ENCODE measurements at regions not wholly inside any gene's neighbourhood (a gene's known extent, or its start where the extent isn't known, plus 50 kb on each side); places are given as distances from the start of the nearest gene placed in this dataset.

DNA sequence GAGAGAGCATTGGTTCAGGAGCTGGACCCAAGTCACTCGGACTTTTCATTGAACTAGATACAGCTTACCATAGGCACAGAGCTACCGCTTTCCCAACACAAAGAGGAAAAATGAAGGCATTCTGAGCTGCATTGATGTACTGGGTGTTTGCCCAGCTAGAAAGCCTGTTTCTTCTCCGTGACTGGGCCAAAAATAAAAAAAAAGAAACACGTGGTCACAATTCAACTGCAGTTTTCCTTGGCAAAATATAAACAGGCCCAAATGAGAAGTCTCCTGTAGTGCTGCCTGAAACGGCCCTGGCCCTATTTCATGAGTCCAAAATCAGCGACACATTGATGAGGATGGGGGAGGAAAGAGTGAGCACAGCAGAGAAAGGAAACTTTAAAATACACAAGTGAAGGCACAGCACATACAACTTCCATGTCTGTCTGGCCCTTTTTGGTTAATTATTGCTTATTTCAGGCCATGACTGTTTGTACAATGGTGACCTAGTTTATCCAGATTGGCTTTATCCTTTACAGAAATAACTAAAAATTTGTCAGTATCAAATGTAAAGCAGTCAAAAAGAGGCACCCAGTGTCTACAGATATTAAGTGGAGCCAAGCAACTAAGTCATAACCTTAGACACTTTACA is 179.7 kb downstream of the ICOS start:
- H3K27me3 Mint-ChIP-seq (ENCODE audit: insufficient read depth, low read depth, poor library complexity) = peaks cover 4% of the 10 kb centered on the region
- DNase-seq (ENCODE audit: low spot score) (no peak), ATAC-seq (no peak; the same call in 2 of the 3 replicates)
- H3K9me3 Mint-ChIP-seq = no peaks in the 10 kb centered on the region
- peak overlapping the region; percentile 67 for H3K4me2 ChIP-seq
- H3K27me3 ChIP-seq (ENCODE audit: insufficient read depth) = no peaks in the 10 kb centered on the region
- peak overlapping the region; percentile 97 for H2AFZ ChIP-seq
- H3K27ac Mint-ChIP-seq = peak overlapping the region; percentile 91
- no peak for TF ChIP-seq CREB1 (CRISPR knock-in tag; IDR thresholded peaks at IDR 0.05; ENCODE audit: low read depth)
- no peak for TF ChIP-seq STAT1 (IDR thresholded peaks at IDR 0.05; ENCODE audit: unreplicated experiment)
- TF ChIP-seq NANOG (IDR thresholded peaks at IDR 0.05; ENCODE audit: borderline replicate concordance) = no peak
- TF ChIP-seq ZNF331 (CRISPR knock-in tag; IDR thresholded peaks at IDR 0.05; ENCODE audit: low read depth) = no peak
- TF ChIP-seq REST (IDR thresholded peaks at IDR 0.05; ENCODE audit: unreplicated experiment) = no peak
- TF ChIP-seq, protein P1, sequence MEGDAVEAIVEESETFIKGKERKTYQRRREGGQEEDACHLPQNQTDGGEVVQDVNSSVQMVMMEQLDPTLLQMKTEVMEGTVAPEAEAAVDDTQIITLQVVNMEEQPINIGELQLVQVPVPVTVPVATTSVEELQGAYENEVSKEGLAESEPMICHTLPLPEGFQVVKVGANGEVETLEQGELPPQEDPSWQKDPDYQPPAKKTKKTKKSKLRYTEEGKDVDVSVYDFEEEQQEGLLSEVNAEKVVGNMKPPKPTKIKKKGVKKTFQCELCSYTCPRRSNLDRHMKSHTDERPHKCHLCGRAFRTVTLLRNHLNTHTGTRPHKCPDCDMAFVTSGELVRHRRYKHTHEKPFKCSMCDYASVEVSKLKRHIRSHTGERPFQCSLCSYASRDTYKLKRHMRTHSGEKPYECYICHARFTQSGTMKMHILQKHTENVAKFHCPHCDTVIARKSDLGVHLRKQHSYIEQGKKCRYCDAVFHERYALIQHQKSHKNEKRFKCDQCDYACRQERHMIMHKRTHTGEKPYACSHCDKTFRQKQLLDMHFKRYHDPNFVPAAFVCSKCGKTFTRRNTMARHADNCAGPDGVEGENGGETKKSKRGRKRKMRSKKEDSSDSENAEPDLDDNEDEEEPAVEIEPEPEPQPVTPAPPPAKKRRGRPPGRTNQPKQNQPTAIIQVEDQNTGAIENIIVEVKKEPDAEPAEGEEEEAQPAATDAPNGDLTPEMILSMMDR (conservative IDR thresholded peaks at IDR 0.05; ENCODE audit: low read depth in 2 of 2) = no peak
- TF ChIP-seq JUNB (IDR thresholded peaks at IDR 0.05; ENCODE audit: unreplicated experiment) = no peak
- TF ChIP-seq, protein P2, sequence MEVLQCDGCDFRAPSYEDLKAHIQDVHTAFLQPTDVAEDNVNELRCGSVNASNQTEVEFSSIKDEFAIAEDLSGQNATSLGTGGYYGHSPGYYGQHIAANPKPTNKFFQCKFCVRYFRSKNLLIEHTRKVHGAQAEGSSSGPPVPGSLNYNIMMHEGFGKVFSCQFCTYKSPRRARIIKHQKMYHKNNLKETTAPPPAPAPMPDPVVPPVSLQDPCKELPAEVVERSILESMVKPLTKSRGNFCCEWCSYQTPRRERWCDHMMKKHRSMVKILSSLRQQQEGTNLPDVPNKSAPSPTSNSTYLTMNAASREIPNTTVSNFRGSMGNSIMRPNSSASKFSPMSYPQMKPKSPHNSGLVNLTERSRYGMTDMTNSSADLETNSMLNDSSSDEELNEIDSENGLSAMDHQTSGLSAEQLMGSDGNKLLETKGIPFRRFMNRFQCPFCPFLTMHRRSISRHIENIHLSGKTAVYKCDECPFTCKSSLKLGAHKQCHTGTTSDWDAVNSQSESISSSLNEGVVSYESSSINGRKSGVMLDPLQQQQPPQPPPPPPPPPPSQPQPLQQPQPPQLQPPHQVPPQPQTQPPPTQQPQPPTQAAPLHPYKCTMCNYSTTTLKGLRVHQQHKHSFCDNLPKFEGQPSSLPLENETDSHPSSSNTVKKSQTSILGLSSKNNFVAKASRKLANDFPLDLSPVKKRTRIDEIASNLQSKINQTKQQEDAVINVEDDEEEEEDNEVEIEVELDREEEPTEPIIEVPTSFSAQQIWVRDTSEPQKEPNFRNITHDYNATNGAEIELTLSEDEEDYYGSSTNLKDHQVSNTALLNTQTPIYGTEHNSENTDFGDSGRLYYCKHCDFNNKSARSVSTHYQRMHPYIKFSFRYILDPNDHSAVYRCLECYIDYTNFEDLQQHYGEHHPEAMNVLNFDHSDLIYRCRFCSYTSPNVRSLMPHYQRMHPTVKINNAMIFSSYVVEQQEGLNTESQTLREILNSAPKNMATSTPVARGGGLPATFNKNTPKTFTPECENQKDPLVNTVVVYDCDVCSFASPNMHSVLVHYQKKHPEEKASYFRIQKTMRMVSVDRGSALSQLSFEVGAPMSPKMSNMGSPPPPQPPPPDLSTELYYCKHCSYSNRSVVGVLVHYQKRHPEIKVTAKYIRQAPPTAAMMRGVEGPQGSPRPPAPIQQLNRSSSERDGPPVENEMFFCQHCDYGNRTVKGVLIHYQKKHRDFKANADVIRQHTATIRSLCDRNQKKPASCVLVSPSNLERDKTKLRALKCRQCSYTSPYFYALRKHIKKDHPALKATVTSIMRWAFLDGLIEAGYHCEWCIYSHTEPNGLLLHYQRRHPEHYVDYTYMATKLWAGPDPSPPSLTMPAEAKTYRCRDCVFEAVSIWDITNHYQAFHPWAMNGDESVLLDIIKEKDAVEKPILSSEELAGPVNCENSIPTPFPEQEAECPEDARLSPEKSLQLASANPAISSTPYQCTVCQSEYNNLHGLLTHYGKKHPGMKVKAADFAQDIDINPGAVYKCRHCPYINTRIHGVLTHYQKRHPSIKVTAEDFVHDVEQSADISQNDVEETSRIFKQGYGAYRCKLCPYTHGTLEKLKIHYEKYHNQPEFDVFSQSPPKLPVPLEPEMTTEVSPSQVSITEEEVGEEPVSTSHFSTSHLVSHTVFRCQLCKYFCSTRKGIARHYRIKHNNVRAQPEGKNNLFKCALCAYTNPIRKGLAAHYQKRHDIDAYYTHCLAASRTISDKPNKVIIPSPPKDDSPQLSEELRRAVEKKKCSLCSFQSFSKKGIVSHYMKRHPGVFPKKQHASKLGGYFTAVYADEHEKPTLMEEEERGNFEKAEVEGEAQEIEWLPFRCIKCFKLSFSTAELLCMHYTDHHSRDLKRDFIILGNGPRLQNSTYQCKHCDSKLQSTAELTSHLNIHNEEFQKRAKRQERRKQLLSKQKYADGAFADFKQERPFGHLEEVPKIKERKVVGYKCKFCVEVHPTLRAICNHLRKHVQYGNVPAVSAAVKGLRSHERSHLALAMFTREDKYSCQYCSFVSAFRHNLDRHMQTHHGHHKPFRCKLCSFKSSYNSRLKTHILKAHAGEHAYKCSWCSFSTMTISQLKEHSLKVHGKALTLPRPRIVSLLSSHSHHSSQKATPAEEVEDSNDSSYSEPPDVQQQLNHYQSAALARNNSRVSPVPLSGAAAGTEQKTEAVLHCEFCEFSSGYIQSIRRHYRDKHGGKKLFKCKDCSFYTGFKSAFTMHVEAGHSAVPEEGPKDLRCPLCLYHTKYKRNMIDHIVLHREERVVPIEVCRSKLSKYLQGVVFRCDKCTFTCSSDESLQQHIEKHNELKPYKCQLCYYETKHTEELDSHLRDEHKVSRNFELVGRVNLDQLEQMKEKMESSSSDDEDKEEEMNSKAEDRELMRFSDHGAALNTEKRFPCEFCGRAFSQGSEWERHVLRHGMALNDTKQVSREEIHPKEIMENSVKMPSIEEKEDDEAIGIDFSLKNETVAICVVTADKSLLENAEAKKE (CRISPR knock-in tag; IDR thresholded peaks at IDR 0.05) = no peak
- TF ChIP-seq EZH2 (IDR thresholded peaks at IDR 0.05; ENCODE audit: low read depth, unreplicated experiment) = no peak
- no peak for TF ChIP-seq EZH2phosphoT487 (IDR thresholded peaks at IDR 0.05; ENCODE audit: unreplicated experiment)
- no peak for TF ChIP-seq POLR2AphosphoS5 (IDR thresholded peaks at IDR 0.05; ENCODE audit: low read depth)
- no peak for TF ChIP-seq ZNF114 (CRISPR knock-in tag; IDR thresholded peaks at IDR 0.05)
- TF ChIP-seq, protein P3, sequence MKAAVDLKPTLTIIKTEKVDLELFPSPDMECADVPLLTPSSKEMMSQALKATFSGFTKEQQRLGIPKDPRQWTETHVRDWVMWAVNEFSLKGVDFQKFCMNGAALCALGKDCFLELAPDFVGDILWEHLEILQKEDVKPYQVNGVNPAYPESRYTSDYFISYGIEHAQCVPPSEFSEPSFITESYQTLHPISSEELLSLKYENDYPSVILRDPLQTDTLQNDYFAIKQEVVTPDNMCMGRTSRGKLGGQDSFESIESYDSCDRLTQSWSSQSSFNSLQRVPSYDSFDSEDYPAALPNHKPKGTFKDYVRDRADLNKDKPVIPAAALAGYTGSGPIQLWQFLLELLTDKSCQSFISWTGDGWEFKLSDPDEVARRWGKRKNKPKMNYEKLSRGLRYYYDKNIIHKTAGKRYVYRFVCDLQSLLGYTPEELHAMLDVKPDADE (IDR thresholded peaks at IDR 0.05) = no peak
- H3K4me1 Mint-ChIP-seq = peaks cover 25% of the 10 kb centered on the region
- H3K4me1 ChIP-seq (ENCODE audit: insufficient read depth) = peaks cover 22% of the 10 kb centered on the region
- H3K36me3 ChIP-seq (ENCODE audit: insufficient read depth) = no peaks in the 10 kb centered on the region
- H3K9me2 ChIP-seq (ENCODE audit: insufficient read depth) = no peaks in the 10 kb centered on the region; the same call in 1 of the 2 replicates
- no peaks in the 10 kb centered on the region for H3K36me3 Mint-ChIP-seq (ENCODE audit: low read depth)
- H3K27ac ChIP-seq (ENCODE audit: low read depth) = no peak overlapping the region
- no peaks in the 10 kb centered on the region for H3K79me2 ChIP-seq (replicated peaks; ENCODE audit: insufficient read depth)
- no peaks in the 10 kb centered on the region for H4K20me1 ChIP-seq (replicated peaks; ENCODE audit: insufficient read depth)
- no peaks in the 10 kb centered on the region; the same call in 1 of the 2 replicates for H3F3A ChIP-seq (replicated peaks; ENCODE audit: low read depth)
- H3K4me3 ChIP-seq = no peak overlapping the region
- no peak overlapping the region for H3K4me3 Mint-ChIP-seq

Measured in GM23338 (cell line).